SK-N-SH (cell line): ENCODE measurements at regions not wholly inside any gene's neighbourhood (a gene's known extent, or its start where the extent isn't known, plus 50 kb on each side); places are given as distances from the start of the nearest gene placed in this dataset.

Experiments used
- CTCF ChIA-PET: fragments of 300-600, 350-600 bp; formaldehyde crosslinking; extraction: SDS; loops from one replicate; lab custom pipeline; 2021; lab: Yijun Ruan, JAX
- POLR2A ChIA-PET: fragments of 350-600 bp; sonication (Branson Sonifier 250); formaldehyde crosslinking; extraction: SDS; loops from one replicate; lab custom pipeline; 2020; ENCODE audit warnings: antibody characterized with exemption, inconsistent platforms; lab: Yijun Ruan, JAX
- DNase-seq: peaks from one replicate; pipeline ENCODE4 v3.0.0; 2012
- H2AFZ ChIP-seq: fragments of 200-600 bp; sonication (generic); 2 replicates; pipeline ENCODE4 v1.8.1; 2016; ENCODE audit warnings: antibody characterized with exemption, mild to moderate bottlenecking, low read depth
- H3F3A ChIP-seq: fragments of 200-600 bp; sonication (generic); replicated peaks from 2 replicates; pipeline ENCODE3; 2016; ENCODE audit warnings: antibody characterized with exemption, mild to moderate bottlenecking; ENCODE audit not compliant: insufficient read depth
- H3K27ac ChIP-seq, 2 experiments: fragments of 200-500 bp in 1 of 2; fragments of 200-600 bp in 1 of 2; sonication (Bioruptor generic) in 1 of 2; sonication (generic), shearing (Covaris generic) in 1 of 2; 2 replicates each; pipeline versions ENCODE4 v1.5.1 to v1.6.1; 2014 to 2016; ENCODE audit warnings: low read depth in 2 of 2, inconsistent platforms in 1 of 2, low read length in 1 of 2, mild to moderate bottlenecking in 1 of 2, mixed read lengths in 1 of 2
- H3K27me3 ChIP-seq: fragments of 200-600 bp; sonication (generic), shearing (Covaris generic); 2 replicates; pipeline ENCODE4 v1.6.1; 2016; ENCODE audit warnings: mixed run types; ENCODE audit not compliant: insufficient read depth
- H3K36me3 ChIP-seq, 2 experiments: fragments of 200-500 bp in 1 of 2; fragments of 200-600 bp in 1 of 2; sonication (Bioruptor generic) in 1 of 2; sonication (generic) in 1 of 2; replicated peaks in 1 of 2; 2 replicates each; pipeline versions ENCODE3 to v1.5.1; 2014 to 2016; ENCODE audit warnings: low read length in 1 of 2, mild to moderate bottlenecking in 1 of 2; ENCODE audit not compliant: insufficient read depth in 2 of 2, control insufficient read depth in 1 of 2
- H3K4me1 ChIP-seq, 2 experiments: fragments of 200-500 bp in 1 of 2; fragments of 200-600 bp in 1 of 2; sonication (Bioruptor generic) in 1 of 2; sonication (generic), shearing (Covaris generic) in 1 of 2; 2 replicates each; pipeline versions ENCODE4 v1.5.1 to v1.6.1; 2014 to 2016; ENCODE audit warnings: low read depth in 1 of 2, low read length in 1 of 2, mixed run types in 1 of 2; ENCODE audit not compliant: insufficient read depth in 2 of 2, control insufficient read depth in 1 of 2
- H3K4me2 ChIP-seq: fragments of 200-600 bp; sonication (generic), shearing (Covaris generic); 2 replicates; pipeline ENCODE4 v1.6.1; 2017; ENCODE audit warnings: mixed run types
- H3K4me3 ChIP-seq, 2 experiments: fragments of 200-500 bp in 1 of 2; fragments of 200-600 bp in 1 of 2; sonication (Bioruptor generic) in 1 of 2; sonication (generic), shearing (Covaris generic) in 1 of 2; 2 replicates each; pipeline versions ENCODE4 v1.5.1 to v1.8.1; 2014 to 2016; ENCODE audit warnings: low read depth in 2 of 2, inconsistent platforms in 1 of 2, low read length in 1 of 2, mild to moderate bottlenecking in 1 of 2, mixed read lengths in 1 of 2, moderate library complexity in 1 of 2
- H3K79me2 ChIP-seq: fragments of 200-600 bp; sonication (generic); 2 replicates; pipeline ENCODE4 v1.8.1; 2017; ENCODE audit warnings: mild to moderate bottlenecking; ENCODE audit not compliant: insufficient read depth
- H3K9ac ChIP-seq: fragments of 200-600 bp; sonication (generic); 2 replicates; pipeline ENCODE4 v1.6.1; 2017; ENCODE audit warnings: mixed run types
- H3K9me2 ChIP-seq: fragments of 200-600 bp; sonication (generic); 2 replicates; pipeline ENCODE4 v1.6.1; 2017; ENCODE audit warnings: mixed run types
- H3K9me3 ChIP-seq: fragments of 200-600 bp; sonication (generic); 2 replicates; pipeline ENCODE4 v1.6.1; 2017; ENCODE audit warnings: mixed run types, mild to moderate bottlenecking, moderate library complexity
- H4K20me1 ChIP-seq: fragments of 200-600 bp; sonication (generic); 2 replicates; pipeline ENCODE4 v1.6.1; 2017; ENCODE audit warnings: mild to moderate bottlenecking, mixed run types; ENCODE audit not compliant: insufficient read depth
- FOXJ3 ChIP-seq: sonication (generic); formaldehyde crosslinking; IDR thresholded peaks from 2 replicates; pipeline ENCODE4 v1.5.1; 2020; ENCODE audit warnings: mild to moderate bottlenecking, missing genetic modification reagents
- JUND ChIP-seq: IDR thresholded peaks from 2 replicates; pipeline ENCODE4 v1.4.0; 2012
- MXI1 ChIP-seq: IDR thresholded peaks from 2 replicates; pipeline ENCODE4 v1.6.1; 2012; ENCODE audit warnings: mild to moderate bottlenecking, low read depth, low read length, improper control_type of control experiment
- NFIC ChIP-seq: IDR thresholded peaks from 2 replicates; pipeline ENCODE4 v1.4.0; 2012; ENCODE audit warnings: borderline replicate concordance
- RCOR1 ChIP-seq: fragments of 150-350 bp; IDR thresholded peaks from 2 replicates; pipeline ENCODE4 v1.6.1; 2017; ENCODE audit warnings: antibody characterized with exemption, low read length
- RFX5 ChIP-seq: IDR thresholded peaks from 2 replicates; pipeline ENCODE4 v1.6.1; 2012; ENCODE audit warnings: mild to moderate bottlenecking, improper control_type of control experiment, low read length
- SIN3A ChIP-seq: IDR thresholded peaks from 2 replicates; pipeline ENCODE4 v1.6.1; 2012; ENCODE audit warnings: low read depth, mild to moderate bottlenecking, low read length, moderate library complexity, borderline replicate concordance
- TCF12 ChIP-seq: IDR thresholded peaks from 2 replicates; pipeline ENCODE4 v1.4.0; 2012
- WGBS: methylation state at CpG from one replicate; pipeline ENCODE4 v1.1.6; 2017; ENCODE audit warnings: low lambda C conversion rate; 5-methylcytosine and 5-hydroxymethylcytosine counted together
- TF ChIP-seq, protein P1 (sequence below): IDR thresholded peaks from 2 replicates; pipeline ENCODE4; 2012
- TF ChIP-seq, protein P2 (sequence below): IDR thresholded peaks from 2 replicates; pipeline ENCODE4 v1.4.0; 2012; ENCODE audit warnings: low read depth, borderline replicate concordance
- TF ChIP-seq, protein P3 (sequence below): IDR thresholded peaks from 2 replicates; pipeline ENCODE4 v1.4.0; 2012; ENCODE audit warnings: low read depth
- TF ChIP-seq, protein P4 (sequence below): fragments of 150-350 bp; IDR thresholded peaks from 2 replicates; pipeline ENCODE4 v1.6.1; 2017; ENCODE audit warnings: antibody characterized with exemption, low read length, low read depth, borderline replicate concordance
- TF ChIP-seq, protein P5 (sequence below): IDR thresholded peaks from 2 replicates; pipeline ENCODE4 v1.6.1; 2012; ENCODE audit warnings: mild to moderate bottlenecking, low read depth, low read length, moderate library complexity

DNA sequence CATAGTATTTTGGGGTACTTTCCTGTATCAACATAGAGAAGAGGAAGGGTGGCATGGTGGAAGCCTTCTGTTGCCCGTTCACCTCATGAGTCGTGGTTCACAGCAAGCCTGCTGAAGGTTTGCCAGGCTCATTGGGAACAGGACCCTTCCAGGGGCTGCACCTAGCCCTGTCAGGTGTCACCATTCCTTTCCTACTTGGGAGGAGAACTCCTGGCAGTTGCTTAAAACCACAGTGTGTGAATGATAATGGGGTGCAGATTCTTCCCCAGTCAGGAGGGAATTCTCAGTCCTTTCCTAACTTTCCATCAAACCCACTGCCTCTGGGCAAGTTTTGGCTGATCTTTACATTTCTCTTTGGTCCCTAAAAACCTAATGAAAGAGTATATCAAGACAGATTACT is 99.4 kb upstream of the CTNND2 start:
- TF ChIP-seq FOXJ3 = no peak
- no peak for TF ChIP-seq TCF12
- TF ChIP-seq RCOR1 = no peak
- TF ChIP-seq, protein P1, sequence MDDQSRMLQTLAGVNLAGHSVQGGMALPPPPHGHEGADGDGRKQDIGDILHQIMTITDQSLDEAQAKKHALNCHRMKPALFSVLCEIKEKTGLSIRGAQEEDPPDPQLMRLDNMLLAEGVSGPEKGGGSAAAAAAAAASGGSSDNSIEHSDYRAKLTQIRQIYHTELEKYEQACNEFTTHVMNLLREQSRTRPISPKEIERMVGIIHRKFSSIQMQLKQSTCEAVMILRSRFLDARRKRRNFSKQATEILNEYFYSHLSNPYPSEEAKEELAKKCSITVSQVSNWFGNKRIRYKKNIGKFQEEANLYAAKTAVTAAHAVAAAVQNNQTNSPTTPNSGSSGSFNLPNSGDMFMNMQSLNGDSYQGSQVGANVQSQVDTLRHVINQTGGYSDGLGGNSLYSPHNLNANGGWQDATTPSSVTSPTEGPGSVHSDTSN = no peak
- no peak for TF ChIP-seq MXI1
- no peak for TF ChIP-seq NFIC
- TF ChIP-seq, protein P2, sequence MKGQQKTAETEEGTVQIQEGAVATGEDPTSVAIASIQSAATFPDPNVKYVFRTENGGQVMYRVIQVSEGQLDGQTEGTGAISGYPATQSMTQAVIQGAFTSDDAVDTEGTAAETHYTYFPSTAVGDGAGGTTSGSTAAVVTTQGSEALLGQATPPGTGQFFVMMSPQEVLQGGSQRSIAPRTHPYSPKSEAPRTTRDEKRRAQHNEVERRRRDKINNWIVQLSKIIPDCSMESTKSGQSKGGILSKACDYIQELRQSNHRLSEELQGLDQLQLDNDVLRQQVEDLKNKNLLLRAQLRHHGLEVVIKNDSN = no peak
- TF ChIP-seq SIN3A = no peak
- TF ChIP-seq, protein P3, sequence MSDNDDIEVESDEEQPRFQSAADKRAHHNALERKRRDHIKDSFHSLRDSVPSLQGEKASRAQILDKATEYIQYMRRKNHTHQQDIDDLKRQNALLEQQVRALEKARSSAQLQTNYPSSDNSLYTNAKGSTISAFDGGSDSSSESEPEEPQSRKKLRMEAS = no peak
- Histone ChIP-seq H3K9ac (no peak overlapping the region), H3K9me2 (no peaks in the 10 kb centered on the region), H3K27me3 (no peaks in the 10 kb centered on the region), H3K36me3 (no peaks in the 10 kb centered on the region), H3K4me2 (no peak overlapping the region), H2AFZ (no peak overlapping the region), H3K27ac (no peak overlapping the region), H3K79me2 (no peaks in the 10 kb centered on the region), H4K20me1 (no peaks in the 10 kb centered on the region), H3K4me3 (no peak overlapping the region), H3K4me1 (no peaks in the 10 kb centered on the region), H3F3A (no peaks in the 10 kb centered on the region), H3K9me3 (no peaks in the 10 kb centered on the region)
- POLR2A ChIA-PET = no interaction called here
- WGBS = 0% methylated on average over 1 of the region's 2 CpGs
- CTCF ChIA-PET = interaction anchor here (0.6 kb wide), 1 partner anchor 10 kb away, joined by 3 read pairs; no protein-coding TSS in a partner anchor
- DNase-seq = no peak

DNA sequence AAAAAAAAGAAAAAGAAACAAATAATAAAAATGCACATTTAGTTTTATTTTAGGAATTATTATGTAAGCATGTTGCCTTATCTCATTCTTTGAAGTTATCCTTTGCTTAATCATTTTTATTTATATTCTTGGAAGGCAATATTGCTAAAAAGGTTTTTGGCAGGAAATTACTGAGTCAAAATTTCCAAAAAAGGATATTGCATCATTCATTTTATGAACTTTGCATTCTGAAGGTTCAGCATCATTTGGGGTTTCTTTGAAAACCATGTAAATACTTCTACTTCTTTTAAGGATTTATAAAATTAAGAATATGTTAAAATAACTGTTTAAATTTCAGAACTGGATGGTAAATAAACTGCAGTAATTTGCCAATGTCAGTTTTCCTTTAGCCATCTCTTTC is 94.2 kb upstream of the CTNND2 start:
- H3K27me3 ChIP-seq = no peaks in the 10 kb centered on the region
- H3K9me2 ChIP-seq = no peaks in the 10 kb centered on the region
- H3F3A ChIP-seq = no peaks in the 10 kb centered on the region
- H4K20me1 ChIP-seq = no peaks in the 10 kb centered on the region
- TF ChIP-seq, protein P4, sequence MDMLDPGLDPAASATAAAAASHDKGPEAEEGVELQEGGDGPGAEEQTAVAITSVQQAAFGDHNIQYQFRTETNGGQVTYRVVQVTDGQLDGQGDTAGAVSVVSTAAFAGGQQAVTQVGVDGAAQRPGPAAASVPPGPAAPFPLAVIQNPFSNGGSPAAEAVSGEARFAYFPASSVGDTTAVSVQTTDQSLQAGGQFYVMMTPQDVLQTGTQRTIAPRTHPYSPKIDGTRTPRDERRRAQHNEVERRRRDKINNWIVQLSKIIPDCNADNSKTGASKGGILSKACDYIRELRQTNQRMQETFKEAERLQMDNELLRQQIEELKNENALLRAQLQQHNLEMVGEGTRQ = no peak
- TF ChIP-seq RFX5 (no peak), SIN3A (no peak), JUND (no peak)
- TF ChIP-seq, protein P5, sequence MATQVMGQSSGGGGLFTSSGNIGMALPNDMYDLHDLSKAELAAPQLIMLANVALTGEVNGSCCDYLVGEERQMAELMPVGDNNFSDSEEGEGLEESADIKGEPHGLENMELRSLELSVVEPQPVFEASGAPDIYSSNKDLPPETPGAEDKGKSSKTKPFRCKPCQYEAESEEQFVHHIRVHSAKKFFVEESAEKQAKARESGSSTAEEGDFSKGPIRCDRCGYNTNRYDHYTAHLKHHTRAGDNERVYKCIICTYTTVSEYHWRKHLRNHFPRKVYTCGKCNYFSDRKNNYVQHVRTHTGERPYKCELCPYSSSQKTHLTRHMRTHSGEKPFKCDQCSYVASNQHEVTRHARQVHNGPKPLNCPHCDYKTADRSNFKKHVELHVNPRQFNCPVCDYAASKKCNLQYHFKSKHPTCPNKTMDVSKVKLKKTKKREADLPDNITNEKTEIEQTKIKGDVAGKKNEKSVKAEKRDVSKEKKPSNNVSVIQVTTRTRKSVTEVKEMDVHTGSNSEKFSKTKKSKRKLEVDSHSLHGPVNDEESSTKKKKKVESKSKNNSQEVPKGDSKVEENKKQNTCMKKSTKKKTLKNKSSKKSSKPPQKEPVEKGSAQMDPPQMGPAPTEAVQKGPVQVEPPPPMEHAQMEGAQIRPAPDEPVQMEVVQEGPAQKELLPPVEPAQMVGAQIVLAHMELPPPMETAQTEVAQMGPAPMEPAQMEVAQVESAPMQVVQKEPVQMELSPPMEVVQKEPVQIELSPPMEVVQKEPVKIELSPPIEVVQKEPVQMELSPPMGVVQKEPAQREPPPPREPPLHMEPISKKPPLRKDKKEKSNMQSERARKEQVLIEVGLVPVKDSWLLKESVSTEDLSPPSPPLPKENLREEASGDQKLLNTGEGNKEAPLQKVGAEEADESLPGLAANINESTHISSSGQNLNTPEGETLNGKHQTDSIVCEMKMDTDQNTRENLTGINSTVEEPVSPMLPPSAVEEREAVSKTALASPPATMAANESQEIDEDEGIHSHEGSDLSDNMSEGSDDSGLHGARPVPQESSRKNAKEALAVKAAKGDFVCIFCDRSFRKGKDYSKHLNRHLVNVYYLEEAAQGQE = no peak
- H2AFZ ChIP-seq = no peak overlapping the region
- ChIA-PET CTCF (no interaction called here), POLR2A (no interaction called here)
- H3K4me1 ChIP-seq = no peaks in the 10 kb centered on the region
- H3K9ac ChIP-seq = no peak overlapping the region
- no peaks in the 10 kb centered on the region for H3K36me3 ChIP-seq
- H3K4me3 ChIP-seq = no peak overlapping the region
- H3K27ac ChIP-seq = no peak overlapping the region
- no peaks in the 10 kb centered on the region for H3K9me3 ChIP-seq
- no peak for DNase-seq
- no peak overlapping the region for H3K4me2 ChIP-seq
- no peaks in the 10 kb centered on the region for H3K79me2 ChIP-seq
